IMR-90 (cell line): ENCODE measurements at regions not wholly inside any gene's neighbourhood (a gene's known extent, or its start where the extent isn't known, plus 50 kb on each side); places are given as distances from the start of the nearest gene placed in this dataset.

ENCODE experiments used
- ATAC-seq: fragments of 200-7000 bp; cut with Tn5 transposase; 2 replicates; pipeline ENCODE4 v1.9.1; 2020; ENCODE audit warnings: low read depth, mild to moderate bottlenecking, moderate library complexity
- BruUV-seq: library from RNA; stranded (reverse); fragments of 400-500 nt; replicated peaks from 2 replicates; lab custom pipeline; 2021; lab: Mats Ljungman, UMichigan
- CTCF ChIA-PET: fragments of 300-600 bp; formaldehyde crosslinking; extraction: SDS; loops from one replicate; lab custom pipeline; 2021; ENCODE audit warnings: antibody characterized with exemption; lab: Yijun Ruan, JAX
- POLR2A ChIA-PET: fragments of 300-600 bp; sonication (Branson Sonifier 250); formaldehyde crosslinking; loops from one replicate; lab custom pipeline; 2022; ENCODE audit warnings: antibody characterized with exemption; ENCODE audit not compliant: unreplicated experiment; lab: Charles Lee
- DNase-seq: peaks from one replicate; pipeline ENCODE4 v3.0.0; 2013
- H2AFZ ChIP-seq: replicated peaks from 2 replicates; pipeline ENCODE3; 2013; ENCODE audit warnings: low read length, mild to moderate bottlenecking; ENCODE audit not compliant: poor library complexity
- H2AK5ac ChIP-seq: 2 replicates; pipeline ENCODE4 v1.6.1; 2013; ENCODE audit warnings: low read depth, low read length, inconsistent platforms
- H2AK9ac ChIP-seq: replicated peaks from 2 replicates; pipeline ENCODE3; 2013; ENCODE audit warnings: mild to moderate bottlenecking, low read depth, low read length, moderate library complexity; ENCODE audit not compliant: poor library complexity
- H2BK120ac ChIP-seq: 2 replicates; pipeline ENCODE4 v1.6.1; 2013; ENCODE audit warnings: low read depth, low read length, inconsistent platforms
- H2BK15ac ChIP-seq: 3 replicates; pipeline ENCODE4 v1.6.1; 2013; ENCODE audit warnings: low read depth, low read length, inconsistent platforms
- H2BK20ac ChIP-seq: 2 replicates; pipeline ENCODE4 v1.6.1; 2013; ENCODE audit warnings: low read depth, mild to moderate bottlenecking, inconsistent platforms, low read length, moderate library complexity
- H2BK5ac ChIP-seq: 2 replicates; pipeline ENCODE4 v1.6.1; 2013; ENCODE audit warnings: mild to moderate bottlenecking, low read depth, low read length, inconsistent platforms; ENCODE audit not compliant: poor library complexity, severe bottlenecking
- H3K14ac ChIP-seq: replicated peaks from 2 replicates; pipeline ENCODE4 v1.6.1; 2013; ENCODE audit warnings: low read depth, low read length, inconsistent platforms
- H3K18ac ChIP-seq: 2 replicates; pipeline ENCODE4 v1.6.1; 2013; ENCODE audit warnings: low read depth, low read length, control low read depth
- H3K23ac ChIP-seq: 2 replicates; pipeline ENCODE4 v1.6.1; 2013; ENCODE audit warnings: low read depth, low read length, inconsistent platforms
- H3K27ac ChIP-seq: 2 replicates; pipeline ENCODE4 v1.5.1; 2013; ENCODE audit warnings: mild to moderate bottlenecking, control low read depth, low read length; ENCODE audit not compliant: insufficient read depth
- H3K27me3 ChIP-seq: 2 replicates; pipeline ENCODE4 v1.6.1; 2013; ENCODE audit warnings: low read length; ENCODE audit not compliant: control insufficient read depth, insufficient read depth
- H3K36me3 ChIP-seq: 2 replicates; pipeline ENCODE4 v1.6.1; 2013; ENCODE audit warnings: low read length, mixed read lengths; ENCODE audit not compliant: control insufficient read depth, insufficient read depth
- H3K4ac ChIP-seq: 2 replicates; pipeline ENCODE4 v1.6.1; 2013; ENCODE audit warnings: low read depth, low read length, inconsistent platforms
- H3K4me1 ChIP-seq: 2 replicates; pipeline ENCODE4 v1.6.1; 2013; ENCODE audit warnings: low read length, mixed read lengths; ENCODE audit not compliant: control insufficient read depth, insufficient read depth
- H3K4me2 ChIP-seq: 2 replicates; pipeline ENCODE4 v1.6.1; 2013; ENCODE audit warnings: low read depth, mild to moderate bottlenecking, control low read depth, low read length, moderate library complexity
- H3K4me3 ChIP-seq: 2 replicates; pipeline ENCODE4 v1.5.1; 2013; ENCODE audit warnings: low read depth, mild to moderate bottlenecking, control low read depth, low read length, moderate library complexity; ENCODE audit not compliant: insufficient read depth
- H3K56ac ChIP-seq: 2 replicates; pipeline ENCODE4 v1.6.1; 2013; ENCODE audit warnings: low read length, inconsistent platforms; ENCODE audit not compliant: insufficient read depth; ENCODE audit errors: extremely low read depth
- H3K79me1 ChIP-seq, 2 experiments: 2 replicates each; pipeline ENCODE4 v1.6.1; 2013; ENCODE audit warnings: low read length in 2 of 2, inconsistent platforms in 1 of 2, low read depth in 1 of 2
- H3K9ac ChIP-seq: 2 replicates; pipeline ENCODE4 v1.6.1; 2013; ENCODE audit warnings: low read depth, low read length, control low read depth
- H3K9me1 ChIP-seq: 2 replicates; pipeline ENCODE4 v1.6.1; 2013; ENCODE audit warnings: low read length, inconsistent platforms; ENCODE audit not compliant: insufficient read depth
- H3K9me3 ChIP-seq: 2 replicates; pipeline ENCODE4 v1.6.1; 2013; ENCODE audit warnings: low read length; ENCODE audit not compliant: control insufficient read depth, insufficient read depth
- H4K20me1 ChIP-seq: 2 replicates; pipeline ENCODE4 v1.6.1; 2013; ENCODE audit warnings: low read length, inconsistent platforms; ENCODE audit not compliant: insufficient read depth
- H4K5ac ChIP-seq: 2 replicates; pipeline ENCODE4 v1.6.1; 2013; ENCODE audit warnings: mild to moderate bottlenecking, low read depth, low read length, control low read depth
- H4K8ac ChIP-seq, 2 experiments: 2 replicates each; pipeline ENCODE4 v1.6.1; 2013; ENCODE audit warnings: low read depth in 2 of 2, low read length in 2 of 2, control low read depth in 1 of 2, inconsistent platforms in 1 of 2
- H4K91ac ChIP-seq: 2 replicates; pipeline ENCODE4 v1.6.1; 2013; ENCODE audit warnings: low read depth, low read length, inconsistent platforms; ENCODE audit not compliant: insufficient read depth
- CHD1 ChIP-seq: IDR thresholded peaks from 2 replicates; pipeline ENCODE4 v1.6.1; 2012; ENCODE audit warnings: low read depth, low read length, improper control_type of control experiment
- MXI1 ChIP-seq: IDR thresholded peaks from 2 replicates; pipeline ENCODE4 v1.6.1; 2012; ENCODE audit warnings: low read depth, mild to moderate bottlenecking, low read length, moderate library complexity, borderline replicate concordance
- NFE2L2 ChIP-seq: fragments of 150-350 bp; IDR thresholded peaks from 2 replicates; pipeline ENCODE4 v1.6.1; 2016; ENCODE audit warnings: low read depth, mild to moderate bottlenecking, low read length
- POLR2A ChIP-seq: IDR thresholded peaks from 2 replicates; pipeline ENCODE4 v1.6.1; 2012; ENCODE audit warnings: mild to moderate bottlenecking, low read depth, low read length
- RAD21 ChIP-seq: IDR thresholded peaks from 2 replicates; pipeline ENCODE4 v1.6.1; 2012; ENCODE audit warnings: low read length, improper control_type of control experiment
- SMC3 ChIP-seq: fragments of 150-350 bp; IDR thresholded peaks from 2 replicates; pipeline ENCODE4 v1.6.1; 2016; ENCODE audit warnings: low read depth, mild to moderate bottlenecking, antibody characterized with exemption, low read length, moderate library complexity
- WGBS, 2 experiments: methylation state at CpG; one replicate each; pipeline versions ENCODE4 v1.1.5 to v1.1.7; 2013; ENCODE audit warnings: missing lambda C conversion rate in 2 of 2; ENCODE audit not compliant: insufficient read length in 1 of 2; ENCODE audit errors: extremely low coverage in 2 of 2; 5-methylcytosine and 5-hydroxymethylcytosine counted together
- dilution Hi-C: fragments of 300-500 bp; cut with HindIII; formaldehyde crosslinking; loops from one replicate; pipeline ENCODE4 v1.14.3; 2018; ENCODE audit warnings: low sequenced_read_pairs; ENCODE audit not compliant: unreplicated experiment
- in situ Hi-C: fragments of 300-500 bp; cut with MboI; formaldehyde crosslinking; loops from 3 replicates; pipeline ENCODE4 v1.14.3; 2019; ENCODE audit warnings: low sequenced_read_pairs, inconsistent platforms, mixed read lengths
- intact Hi-C: fragments of 100-400 bp; cut with micrococcal nuclease; formaldehyde crosslinking; loops from 2 replicates; pipeline ENCODE4 v1.10.0; 2022

GRCh38 chr21:20760221-20760620 lies 238.0 kb upstream of the NCAM2 start:
- Histone ChIP-seq H2BK120ac (no peak overlapping the region), H3K9me1 (no peaks in the 10 kb centered on the region), H3K79me1 (no peaks in the 10 kb centered on the region), H3K4me2 (no peak overlapping the region), H3K18ac (no peak overlapping the region), H2BK5ac (no peak overlapping the region), H3K4me3 (no peak overlapping the region), H4K20me1 (no peaks in the 10 kb centered on the region), H4K5ac (no peak overlapping the region), H4K8ac (no peak overlapping the region), H2AFZ (no peak overlapping the region), H3K4me1 (no peaks in the 10 kb centered on the region), H2AK5ac (no peak overlapping the region), H3K56ac (no peak overlapping the region), H3K4ac (no peak overlapping the region), H3K9me3 (no peaks in the 10 kb centered on the region), H3K27me3 (no peaks in the 10 kb centered on the region), H4K91ac (no peak overlapping the region), H3K27ac (no peak overlapping the region), H2BK20ac (no peak overlapping the region), H2AK9ac (no peak overlapping the region), H3K9ac (no peak overlapping the region), H3K36me3 (no peaks in the 10 kb centered on the region), H3K23ac (no peak overlapping the region), H2BK15ac (no peak overlapping the region), H3K14ac (no peak overlapping the region)
- intact Hi-C loops = no loop called here
- BruUV-seq = no TSS peak
- ChIA-PET POLR2A (no interaction called here), CTCF (no interaction called here)
- DNase-seq = no peak
- WGBS, 2 experiments = no CpG with 5 or more reads among the region's 2 CpGs
- TF ChIP-seq CHD1 (no peak), MXI1 (no peak), NFE2L2 (no peak), POLR2A (no peak), SMC3 (no peak), RAD21 (no peak)
- dilution Hi-C loops = no loop called here
- in situ Hi-C loops = no loop called here
- no peak for ATAC-seq
